Activated CD4-positive, alpha-beta T cell treated with anti-CD3 and anti-CD28 coated beads for 1 hour (primary cell): ENCODE measurements at regions not wholly inside any gene's neighbourhood (a gene's known extent, or its start where the extent isn't known, plus 50 kb on each side); places are given as distances from the start of the nearest gene placed in this dataset.

Experiments used
- DNase-seq: peaks from one replicate; pipeline ENCODE4 v3.0.0-alpha.2; 2020

DNA sequence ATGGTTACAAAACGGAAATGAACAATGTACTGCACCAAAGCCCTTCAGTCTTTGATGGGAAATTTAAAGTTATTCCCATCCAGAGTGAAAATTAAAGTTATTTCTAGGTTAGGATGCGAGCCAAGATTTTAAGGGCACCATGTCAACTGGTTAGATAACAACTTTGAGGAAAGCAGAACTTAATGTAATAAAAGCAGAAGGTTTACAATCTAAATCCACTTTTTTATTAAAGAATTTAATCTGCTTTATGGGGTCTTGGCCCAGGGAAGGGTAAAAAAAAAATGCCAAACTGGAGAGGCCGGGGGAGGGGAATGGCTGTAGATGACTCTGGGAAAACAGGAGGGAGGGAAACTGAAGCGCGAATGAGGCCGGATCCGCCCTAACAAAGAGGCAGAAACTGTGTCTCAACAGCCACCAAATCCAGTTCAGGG lies 108.2 kb upstream of the ATF7IP start:
- no peak for DNase-seq

DNA sequence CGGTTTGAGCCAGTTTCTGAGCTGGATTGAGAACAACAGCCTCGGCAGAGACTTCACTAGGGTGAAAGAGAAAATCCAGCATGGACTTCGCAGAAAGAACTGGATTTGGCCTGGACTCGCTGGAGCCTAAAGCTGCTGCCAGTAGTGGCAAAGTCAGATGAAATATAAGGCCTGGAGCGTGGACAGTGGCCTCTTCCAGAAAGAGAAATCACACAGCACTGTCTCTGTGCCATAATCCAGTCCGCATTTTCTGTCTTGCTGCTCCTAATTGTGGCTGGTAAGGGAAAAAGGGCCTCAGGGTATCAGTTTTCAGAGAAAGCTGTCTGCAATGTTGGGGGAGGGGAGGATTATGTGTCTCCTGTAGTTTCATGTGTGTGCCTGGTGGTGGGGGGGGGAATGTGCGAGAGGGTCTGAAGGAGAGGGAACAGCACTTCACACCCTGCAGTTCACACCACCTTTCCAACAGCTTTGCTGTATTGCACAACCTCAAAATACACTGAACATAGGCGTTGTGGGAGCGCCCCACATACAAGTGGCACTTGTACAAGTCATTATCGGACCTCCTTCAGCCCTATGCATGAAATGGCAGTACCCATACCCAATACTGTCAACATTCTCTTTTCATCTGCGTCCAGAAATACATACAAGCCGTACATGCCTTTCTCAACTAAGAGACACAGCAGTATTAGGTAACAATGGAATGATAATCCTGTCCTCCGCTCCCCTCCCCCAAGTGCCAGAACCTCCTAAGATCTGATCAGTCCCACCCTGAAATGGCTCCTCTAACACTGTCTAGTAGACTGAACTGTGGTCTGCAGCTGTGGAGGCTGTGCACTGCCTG lies 107.5 kb upstream of the ATF7IP start:
- peak; percentile 62 for DNase-seq

DNA sequence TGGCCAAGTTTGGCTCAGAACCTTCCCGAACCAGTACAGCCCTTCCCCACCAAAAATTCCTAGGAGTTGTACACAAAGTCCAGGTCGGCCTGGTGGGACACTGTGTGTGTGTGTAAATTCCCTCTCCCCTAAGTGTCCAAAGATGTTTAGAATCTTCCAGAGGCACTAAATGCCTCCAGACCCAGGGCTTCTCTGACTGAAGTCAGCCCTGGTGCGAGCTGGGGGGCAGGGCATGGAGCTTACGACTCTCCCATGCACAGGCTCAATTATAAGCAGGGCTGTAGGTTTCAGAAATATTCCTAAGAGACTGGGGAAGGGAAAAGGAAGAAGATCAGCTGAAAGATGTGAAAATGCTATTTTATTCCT lies 106.9 kb upstream of the ATF7IP start:
- no peak for DNase-seq

DNA sequence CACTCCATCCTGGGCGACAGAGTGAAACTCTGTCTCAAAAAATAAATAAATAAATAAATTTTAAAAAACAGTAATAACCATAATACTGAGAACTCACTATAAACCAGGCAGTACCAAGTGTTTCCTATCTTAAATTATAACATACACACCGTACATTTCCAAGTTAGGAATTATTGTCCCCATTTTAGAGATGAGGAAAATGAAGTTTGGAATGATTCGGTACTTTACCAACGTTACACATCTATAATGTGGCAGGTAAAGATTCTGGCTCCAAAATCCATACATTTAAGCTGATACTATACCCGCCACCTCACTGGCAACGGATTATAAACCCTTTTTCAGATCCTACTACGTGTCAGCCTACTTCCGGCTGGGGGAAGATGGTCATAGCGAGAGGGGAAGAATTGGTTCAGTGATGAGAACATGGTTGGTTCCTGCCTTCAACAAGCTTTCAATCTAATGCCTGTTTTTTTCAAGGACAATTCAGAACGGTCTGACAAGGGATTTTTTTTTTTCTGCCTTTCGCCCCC lies 105.9 kb upstream of the ATF7IP start:
- no peak for DNase-seq

DNA sequence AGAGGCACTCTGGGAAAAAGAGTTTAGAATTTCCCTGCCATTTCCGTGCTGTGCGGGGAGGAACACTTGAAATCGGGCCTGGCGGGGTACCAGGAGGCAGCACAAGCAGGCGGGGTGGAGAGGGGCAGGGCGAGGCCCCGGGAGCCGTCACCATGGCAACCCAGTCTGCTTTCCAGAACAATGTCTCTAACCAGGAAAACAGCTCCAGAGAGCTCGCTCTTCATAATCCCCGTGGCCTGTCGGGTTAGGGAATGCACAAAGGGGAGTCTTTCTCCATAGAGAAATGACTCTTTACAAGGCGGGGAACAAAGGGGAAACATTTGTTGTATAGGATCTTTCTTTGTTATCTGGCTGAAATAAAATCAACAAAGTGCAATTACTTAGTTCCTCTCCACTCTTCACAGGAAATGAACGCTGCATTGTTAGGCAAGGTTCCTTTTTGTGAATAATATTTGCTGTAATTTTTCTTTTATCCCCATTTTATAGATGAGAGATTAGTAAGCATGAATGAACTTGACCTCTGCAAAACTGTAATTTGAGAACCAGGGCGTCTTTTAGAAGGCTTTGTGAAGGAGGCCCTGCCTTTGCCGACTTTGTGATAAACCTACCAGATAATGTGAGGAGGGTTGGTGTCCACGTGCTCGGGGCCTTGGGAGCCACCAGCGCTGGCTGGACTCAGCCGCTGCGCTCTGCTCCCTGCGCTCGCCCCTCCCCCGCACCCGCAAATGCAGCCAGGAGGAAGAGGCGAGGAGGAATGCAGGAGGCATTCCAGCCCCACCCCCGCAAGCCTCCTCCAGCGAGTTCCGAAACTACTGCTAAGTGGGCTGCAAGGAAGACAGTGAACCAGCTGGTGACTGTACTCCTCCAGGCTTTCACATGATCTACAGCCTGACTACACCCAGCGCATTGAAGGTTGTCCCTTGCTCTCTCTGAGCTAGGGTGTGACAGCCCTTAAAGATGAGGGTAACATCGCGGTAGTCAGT lies 105.2 kb upstream of the ATF7IP start:
- no peak for DNase-seq

DNA sequence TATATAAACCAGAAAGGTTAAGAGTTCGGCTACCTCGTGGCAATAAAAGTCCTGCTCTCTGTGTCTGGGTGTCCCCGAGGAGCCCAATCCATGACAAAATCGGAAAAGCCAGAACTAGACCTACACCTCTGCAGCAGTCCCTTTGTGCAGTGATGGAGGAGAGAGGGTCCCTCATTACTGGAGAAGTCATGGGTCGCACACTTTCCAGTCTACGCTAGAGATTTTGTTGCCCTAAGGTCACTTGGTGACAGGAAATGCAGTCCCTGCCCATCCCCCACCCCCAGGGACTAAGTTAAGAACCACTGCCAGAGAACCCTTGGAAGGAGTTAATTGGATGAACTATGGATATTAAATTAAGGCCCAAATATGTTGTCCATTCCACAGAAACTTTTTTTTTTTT lies 104.4 kb upstream of the ATF7IP start:
- no peak for DNase-seq

DNA sequence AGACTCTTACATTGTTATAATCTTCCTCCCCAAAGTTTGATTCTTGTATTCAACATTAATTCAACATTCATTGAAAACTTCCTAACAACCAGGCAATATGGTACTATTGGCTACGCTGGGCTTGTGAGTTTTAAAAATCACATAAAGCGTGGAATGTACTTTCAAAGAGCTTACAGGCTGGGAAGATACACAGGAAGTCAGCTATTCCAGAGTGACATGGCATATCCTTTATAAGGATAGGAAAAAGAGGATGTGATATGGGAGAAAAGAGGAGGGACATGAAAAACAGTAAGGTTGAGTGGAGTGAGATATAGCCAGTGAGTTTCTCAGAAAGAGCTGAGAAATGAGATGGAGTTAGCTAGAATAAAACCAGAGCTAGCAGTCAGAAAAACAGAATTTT lies 103.6 kb upstream of the ATF7IP start:
- DNase-seq: no peak

DNA sequence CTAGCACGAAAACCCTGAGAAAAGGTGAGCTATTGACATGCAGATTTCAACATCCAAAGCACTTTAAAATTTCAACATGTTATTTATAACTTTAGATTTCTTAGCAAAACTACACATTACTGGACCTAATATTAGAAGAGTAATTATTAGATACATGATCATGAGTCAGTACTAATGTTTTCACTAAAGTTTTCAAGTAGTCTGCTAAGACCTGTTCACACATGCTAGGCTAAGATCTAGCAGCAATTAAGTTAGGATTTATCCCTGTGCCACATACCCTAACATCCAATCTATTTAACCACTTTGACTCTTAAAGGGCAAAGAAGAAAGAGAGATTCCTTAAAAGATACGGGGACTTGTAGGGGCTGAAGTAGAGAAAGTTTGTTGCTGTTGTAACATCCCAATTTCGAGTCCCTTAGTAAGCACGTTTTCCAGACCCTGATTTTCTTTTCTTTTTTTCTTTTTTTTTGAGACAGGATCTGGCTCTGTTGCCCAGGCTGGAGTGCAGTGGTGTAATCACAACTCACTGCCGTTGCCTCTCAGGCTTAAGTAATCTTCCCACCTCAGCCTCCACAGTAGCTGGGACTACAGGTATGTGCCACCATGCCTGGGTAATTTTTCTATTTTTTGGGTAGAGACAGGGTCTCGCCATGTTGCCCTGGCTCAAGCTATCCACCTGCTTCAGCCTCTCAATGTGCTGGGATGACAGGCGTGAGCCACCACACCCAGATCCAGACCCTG lies 102.5 kb upstream of the ATF7IP start:
- DNase-seq: no peak

DNA sequence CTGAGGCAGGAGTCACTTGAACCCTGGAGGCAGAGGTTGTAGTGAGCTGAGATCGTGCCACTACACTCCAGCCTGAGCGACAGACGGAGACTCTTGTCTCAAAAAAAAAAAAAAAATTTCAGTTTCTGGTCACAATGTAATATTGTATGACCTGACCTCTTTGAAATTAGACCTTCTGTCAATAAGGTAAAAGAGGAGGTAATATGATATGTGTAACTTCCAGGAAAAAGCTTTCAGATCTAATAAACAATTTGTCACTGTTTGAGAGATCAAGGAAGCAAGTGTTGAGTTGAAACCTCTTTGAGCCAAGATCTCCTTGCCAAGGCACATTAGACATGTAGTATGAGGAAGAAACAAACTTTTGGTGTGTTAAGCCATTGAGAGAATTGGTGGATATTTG lies 101.7 kb upstream of the ATF7IP start:
- no peak for DNase-seq

DNA sequence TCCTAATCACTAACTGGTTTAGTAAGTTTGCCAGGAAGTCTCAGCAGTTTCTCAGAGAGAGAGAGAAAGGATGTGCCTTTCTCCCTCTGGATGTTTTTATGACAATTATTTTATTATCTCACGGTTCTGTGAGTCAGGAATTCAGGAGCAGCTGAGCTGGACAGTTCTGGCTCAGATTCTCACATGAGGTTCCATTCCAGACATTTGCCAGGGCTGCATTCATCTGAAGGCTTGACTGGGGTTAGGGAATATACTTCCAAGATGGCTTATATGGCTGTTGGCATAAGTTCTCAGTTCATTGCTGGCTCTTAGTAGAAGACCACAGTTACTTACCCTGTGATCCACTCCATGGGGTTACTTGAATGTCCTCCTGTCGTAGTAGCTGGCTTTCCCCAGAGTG lies 101.2 kb upstream of the ATF7IP start:
- no peak for DNase-seq

DNA sequence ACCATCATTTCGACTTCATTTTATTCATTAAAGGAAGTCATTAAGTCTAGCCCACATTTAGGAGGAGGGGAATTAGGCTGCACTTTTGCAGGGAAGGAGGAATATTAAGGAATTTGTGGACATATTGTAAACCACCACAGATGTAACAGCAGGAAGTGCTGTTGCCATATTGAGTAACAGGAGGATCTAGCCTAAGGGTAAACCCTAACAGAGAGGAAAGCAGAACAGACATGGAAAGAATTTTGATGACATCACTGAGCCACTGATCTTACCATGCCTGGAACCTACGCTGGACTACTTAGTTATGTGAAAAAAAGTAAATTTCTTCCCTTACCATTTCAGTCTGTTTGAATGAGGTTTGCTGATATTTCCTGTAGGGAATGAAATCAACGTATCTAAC lies 100.7 kb upstream of the ATF7IP start:
- DNase-seq: no peak

DNA sequence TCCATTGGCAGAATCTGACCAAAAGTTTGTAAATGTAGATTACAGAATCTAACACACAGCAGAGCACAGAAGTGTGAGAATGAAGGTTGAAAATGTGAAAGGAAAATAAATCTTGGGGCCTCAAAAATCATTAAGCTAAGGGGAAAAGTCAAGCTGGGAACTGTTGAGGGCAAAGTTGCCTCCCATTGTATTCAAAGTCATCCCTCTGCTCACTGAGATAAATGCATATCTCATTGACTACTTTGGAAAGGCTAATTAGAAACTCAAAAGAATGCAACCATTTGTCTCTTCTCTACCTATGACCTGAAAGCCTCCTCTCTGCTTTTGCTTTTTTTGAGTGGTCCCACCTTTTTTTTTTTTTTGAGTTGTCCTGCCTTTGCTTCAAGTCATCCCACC lies 97.4 kb upstream of the ATF7IP start:
- DNase-seq: no peak

DNA sequence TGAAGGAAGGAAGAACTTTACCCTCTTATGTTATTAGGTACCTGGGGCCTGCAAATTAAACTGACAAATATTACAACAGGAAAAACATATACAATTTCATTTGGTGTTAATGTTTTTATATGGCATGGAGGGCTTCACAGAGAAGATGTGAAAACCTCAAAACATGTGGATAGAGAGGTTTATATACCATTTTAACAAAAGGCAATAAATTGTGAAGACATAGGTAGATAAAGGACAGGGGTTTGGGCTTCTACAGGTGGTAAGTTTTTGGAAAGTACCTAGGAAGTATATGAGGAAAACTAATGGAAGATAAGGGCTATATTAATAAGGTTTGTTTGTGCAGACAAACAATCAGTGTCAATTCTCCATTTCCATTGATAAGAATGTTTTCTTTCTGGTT lies 95.1 kb upstream of the ATF7IP start:
- no peak for DNase-seq

DNA sequence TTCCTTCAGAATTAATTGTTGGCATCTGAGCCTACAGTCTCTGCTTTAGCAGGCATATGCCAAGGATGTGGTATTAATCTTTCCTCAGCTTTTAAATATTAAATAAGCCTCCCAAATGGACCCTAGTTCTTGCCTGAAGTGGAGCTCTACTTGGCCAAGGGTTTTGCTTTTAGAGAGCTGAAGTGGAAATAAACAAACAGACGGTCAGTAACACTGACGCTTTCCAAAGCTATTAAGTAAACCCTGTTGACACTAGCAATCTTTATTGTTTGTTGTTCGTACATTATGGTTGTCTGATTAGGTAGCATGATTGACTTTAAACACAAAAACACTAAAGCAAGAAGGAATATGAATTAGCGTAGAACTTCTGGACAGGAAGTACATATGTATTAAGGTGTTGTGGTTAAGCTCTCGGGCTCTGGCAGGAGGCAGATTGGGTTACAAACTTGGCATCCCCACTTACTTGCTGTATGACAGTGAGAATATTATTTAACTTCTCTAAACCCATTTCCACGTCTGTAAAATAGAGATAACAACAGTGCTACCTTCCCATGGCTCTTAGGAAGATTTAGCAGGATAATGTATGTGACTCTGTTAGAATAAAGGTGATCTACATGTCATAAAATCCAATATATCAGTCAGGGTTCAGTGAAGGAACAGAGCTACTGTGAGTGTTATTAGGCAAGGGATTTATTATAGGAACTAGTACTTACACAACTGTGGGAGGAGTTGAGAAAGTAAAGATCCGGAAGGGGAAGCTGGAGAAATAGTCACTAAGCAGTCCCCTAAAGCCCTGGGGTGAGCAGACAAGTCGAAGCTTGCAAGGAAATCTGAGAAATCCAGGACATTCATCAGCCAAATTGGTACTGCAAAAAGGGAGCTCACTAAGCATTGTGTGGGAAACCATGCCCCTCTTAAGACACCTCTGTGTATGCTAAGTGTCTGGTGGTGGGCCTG lies 92.2 kb upstream of the ATF7IP start:
- DNase-seq: no peak

DNA sequence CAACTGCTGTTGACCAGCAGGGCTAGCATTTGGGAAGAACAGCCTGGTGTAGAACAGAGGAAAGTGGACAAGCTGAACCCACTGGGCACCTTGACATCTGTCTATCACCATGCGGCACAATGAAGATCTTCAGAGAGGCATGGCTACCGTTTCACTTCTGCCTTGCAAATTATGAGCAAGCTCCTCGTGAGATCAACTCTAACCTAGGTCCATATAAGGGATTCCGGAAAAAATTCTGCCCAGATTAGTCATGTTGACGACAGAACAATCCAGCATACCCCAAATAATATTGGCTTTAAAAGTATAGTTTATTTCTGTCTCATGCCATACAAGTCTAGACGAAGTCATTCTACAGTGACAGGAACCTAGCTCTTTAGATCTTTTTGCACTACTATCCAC lies 91.6 kb upstream of the ATF7IP start:
- no peak for DNase-seq

DNA sequence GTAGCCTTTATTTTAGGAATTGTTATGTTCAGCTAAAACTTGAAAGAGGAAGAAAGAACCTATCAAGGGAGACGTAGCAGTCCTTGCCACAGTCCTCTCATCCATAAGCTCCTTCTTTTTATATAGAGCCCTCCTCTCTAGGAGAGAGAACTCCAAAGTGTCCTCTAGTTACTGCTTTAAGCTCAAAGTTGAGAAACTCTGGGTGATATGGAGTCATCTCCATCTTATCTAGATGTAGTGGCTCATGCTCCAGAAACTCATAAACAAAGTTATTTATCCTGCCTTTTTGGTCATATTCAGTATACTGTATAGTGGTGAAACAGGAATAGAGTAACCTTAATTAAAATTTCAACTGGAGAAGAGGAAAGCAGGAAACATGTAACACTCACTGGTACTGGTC lies 90.4 kb upstream of the ATF7IP start:
- DNase-seq: no peak

DNA sequence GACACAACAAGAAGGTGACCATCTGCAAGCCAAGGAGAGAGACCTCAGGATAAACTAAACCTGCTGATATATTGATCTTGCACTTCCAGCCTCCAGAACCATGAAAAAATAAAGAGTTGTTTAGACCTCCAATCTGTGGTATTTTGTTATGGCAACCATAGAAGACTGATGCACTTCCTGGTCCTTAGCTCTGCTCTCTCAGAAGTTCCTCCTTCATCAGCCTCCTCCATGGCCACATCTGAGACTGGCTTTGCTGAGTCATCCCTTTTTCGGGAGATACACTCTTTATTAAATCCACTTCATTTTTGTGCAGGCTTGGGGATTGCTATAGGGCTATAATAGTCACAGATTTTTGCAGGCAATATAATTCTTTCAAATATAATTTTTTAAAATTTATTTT lies 89.6 kb upstream of the ATF7IP start:
- DNase-seq: no peak

DNA sequence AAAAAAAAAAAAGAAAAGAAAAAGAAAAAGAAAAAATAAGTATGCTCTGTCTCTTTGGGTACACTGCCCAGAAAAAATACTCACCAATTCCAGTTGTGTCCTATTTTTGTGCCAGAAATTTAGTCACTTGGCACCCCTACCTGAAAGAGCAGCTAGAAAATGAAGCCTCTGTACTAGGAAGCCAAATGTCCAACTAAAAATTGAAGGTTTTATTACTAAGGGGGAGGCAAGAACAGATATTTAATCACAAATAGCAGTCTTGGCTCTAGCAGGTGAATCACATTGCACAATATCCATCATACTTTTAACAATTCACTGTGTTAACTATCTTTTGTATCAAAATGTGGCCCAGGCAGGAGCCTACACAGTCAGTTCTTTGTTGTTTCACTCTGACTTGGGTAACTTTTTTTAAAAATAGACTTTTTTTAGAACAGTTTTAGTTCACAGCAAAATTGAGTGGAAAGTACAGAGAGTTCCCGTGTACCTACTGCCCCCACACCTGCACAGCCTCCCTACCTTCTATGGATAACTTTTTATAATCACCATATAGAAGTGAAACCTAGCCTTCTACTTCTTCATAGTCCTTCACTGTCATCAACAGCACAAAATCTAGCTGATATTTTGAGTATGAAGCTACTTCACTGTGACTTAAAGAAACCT lies 87.1 kb upstream of the ATF7IP start:
- DNase-seq: no peak

DNA sequence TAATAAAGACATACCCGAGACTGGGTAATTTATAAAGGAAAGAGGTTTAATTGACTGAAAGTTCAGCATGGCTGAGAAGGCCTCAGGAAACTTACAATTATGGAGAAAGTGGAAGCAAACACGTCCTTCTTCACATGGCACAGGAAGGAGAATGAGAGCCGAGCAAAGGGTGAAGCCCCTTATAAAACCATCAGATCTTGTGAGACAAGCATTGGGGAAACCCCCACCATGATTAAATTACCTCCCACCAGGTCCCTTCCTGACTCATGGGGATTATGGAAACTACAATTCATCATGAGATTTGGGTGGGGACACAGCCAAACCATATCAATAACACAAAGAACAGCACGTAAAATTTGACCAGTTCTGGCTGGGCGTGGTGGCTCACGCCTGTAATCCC lies 85.6 kb upstream of the ATF7IP start:
- no peak for DNase-seq

DNA sequence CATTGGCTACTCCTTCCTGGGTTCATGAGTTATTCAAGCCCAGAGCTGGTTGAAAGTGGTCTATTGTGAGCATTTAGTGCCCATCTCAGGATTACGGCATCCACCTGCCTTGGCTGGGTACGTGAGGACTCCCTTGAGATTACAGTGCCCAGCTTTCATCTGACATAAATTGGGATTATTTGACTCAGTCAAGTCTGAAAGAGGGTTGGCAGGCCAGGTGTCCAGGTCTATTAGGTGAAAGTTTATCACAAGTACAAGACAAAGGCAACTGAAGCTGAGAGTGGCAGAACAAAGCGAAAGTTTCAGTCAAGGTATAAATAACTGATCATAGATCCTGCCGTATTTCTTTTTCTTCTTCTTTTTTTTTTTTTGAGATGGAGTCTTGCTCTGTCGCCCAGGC lies 84.6 kb upstream of the ATF7IP start:
- DNase-seq: no peak

DNA sequence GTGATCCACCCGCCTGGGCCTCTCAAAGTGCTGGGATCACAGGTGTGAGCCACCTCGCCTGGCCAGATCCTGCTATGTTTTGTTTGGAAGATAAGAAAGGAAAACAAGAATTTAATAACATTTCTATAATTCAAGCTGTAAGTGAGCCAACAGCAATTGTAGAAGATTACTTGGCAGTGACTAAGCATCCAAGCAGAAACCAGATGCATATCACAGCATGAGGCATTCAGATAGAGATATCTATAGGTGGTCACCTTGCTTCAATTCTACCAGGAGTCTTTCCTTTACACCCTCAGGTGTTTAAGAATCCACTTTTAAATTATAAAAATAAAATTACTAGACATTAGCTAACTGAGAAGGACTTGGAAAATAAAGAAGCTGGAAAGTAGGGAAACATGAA lies 83.9 kb upstream of the ATF7IP start:
- no peak for DNase-seq
